ENCODE measurements at regions not wholly inside any gene's neighbourhood (a gene's known extent, or its start where the extent isn't known, plus 50 kb on each side); places are given as distances from the start of the nearest gene placed in this dataset.
"Not testable (repeated sequence)": the region's sequence is repeated elsewhere in the genome, so short reads cannot be mapped to it uniquely, and the experiment has no call there.

DNA sequence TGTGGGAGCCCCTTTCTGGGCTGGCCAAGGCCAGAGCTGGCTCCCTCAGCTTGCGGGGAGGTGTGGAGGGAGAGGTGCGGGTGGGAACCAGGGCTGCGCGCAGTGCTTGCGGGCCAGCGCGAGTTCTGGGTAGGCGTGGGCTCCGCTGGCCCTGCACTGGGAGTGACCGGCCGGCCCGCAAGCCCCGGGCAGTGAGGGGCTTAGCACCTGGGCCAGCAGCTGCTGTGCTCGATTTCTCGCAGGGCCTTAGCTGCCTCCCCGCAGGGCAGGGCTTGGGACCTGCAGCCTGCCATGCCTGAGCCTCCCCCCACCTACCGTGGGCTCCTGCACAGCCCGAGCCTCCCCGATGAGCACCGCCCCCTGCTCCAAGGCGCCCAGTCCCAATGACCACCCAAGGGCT lies 56.0 kb upstream of the CACNA2D1 start:
- TF ChIP-seq, protein P1, sequence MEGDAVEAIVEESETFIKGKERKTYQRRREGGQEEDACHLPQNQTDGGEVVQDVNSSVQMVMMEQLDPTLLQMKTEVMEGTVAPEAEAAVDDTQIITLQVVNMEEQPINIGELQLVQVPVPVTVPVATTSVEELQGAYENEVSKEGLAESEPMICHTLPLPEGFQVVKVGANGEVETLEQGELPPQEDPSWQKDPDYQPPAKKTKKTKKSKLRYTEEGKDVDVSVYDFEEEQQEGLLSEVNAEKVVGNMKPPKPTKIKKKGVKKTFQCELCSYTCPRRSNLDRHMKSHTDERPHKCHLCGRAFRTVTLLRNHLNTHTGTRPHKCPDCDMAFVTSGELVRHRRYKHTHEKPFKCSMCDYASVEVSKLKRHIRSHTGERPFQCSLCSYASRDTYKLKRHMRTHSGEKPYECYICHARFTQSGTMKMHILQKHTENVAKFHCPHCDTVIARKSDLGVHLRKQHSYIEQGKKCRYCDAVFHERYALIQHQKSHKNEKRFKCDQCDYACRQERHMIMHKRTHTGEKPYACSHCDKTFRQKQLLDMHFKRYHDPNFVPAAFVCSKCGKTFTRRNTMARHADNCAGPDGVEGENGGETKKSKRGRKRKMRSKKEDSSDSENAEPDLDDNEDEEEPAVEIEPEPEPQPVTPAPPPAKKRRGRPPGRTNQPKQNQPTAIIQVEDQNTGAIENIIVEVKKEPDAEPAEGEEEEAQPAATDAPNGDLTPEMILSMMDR (IDR thresholded peaks at IDR 0.05): not testable (repeated sequence)
- TF ChIP-seq POLR2A (IDR thresholded peaks at IDR 0.05): not testable (repeated sequence)

Data from Peyer's patch (tissue), 4 donors.